ENCODE measurements at regions not wholly inside any gene's neighbourhood (a gene's known extent, or its start where the extent isn't known, plus 50 kb on each side); places are given as distances from the start of the nearest gene placed in this dataset.
"Not testable (repeated sequence)": the region's sequence is repeated elsewhere in the genome, so short reads cannot be mapped to it uniquely, and the experiment has no call there.

DNA sequence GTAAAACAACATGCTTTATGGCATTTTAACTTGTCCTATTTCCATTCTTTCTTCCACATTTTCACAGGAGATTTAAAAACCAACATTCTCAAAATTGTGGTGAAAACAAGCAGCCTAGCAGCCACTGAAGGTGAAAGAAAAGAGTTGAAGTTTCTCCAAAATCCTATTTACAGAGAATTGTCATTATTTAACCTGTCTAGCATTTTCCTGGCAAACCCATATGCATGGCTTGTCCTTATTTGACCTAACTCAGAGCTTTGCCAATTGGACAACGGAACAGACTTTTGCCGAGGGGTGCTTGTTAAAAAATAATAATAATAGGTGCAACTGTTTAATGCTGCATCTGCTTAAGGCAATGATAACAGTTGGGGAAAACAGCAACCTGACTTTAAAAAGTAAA lies 80.4 kb upstream of the PCSK5 start:
- H3K27me3 Mint-ChIP-seq (ENCODE audit: low read depth) = peaks cover 8% of the 10 kb centered on the region
- no peak for DNase-seq
- intact Hi-C loops (cut with micrococcal nuclease) = no loop called here
- H3K27ac Mint-ChIP-seq = no peak overlapping the region
- peaks cover 9% of the 10 kb centered on the region for H3K9me3 Mint-ChIP-seq
- H3K4me1 Mint-ChIP-seq (ENCODE audit: low read depth) = no peaks in the 10 kb centered on the region
- H3K4me3 Mint-ChIP-seq = no peak overlapping the region
- CTCF ChIA-PET = no interaction called here
- peaks cover 4% of the 10 kb centered on the region for H3K36me3 Mint-ChIP-seq (ENCODE audit: low read depth)

DNA sequence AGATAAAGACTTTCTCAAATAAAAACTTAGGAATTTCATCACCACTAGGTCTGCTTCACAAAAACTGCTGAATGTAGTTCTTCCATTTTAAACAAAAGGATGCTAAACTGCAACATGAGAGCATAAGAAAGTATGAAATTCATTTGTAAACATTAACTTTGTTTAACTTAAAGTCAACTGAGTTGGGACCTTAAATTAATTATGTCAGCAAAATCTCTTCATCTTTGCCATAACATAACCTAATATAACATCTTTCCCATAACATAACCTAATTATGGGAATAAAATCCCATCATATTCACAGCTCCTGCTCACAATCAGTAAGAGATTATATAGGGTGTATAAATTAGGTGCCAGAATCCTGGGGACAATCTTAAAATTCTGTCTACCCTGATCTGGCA lies 78.8 kb upstream of the PCSK5 start:
- intact Hi-C loops (cut with micrococcal nuclease) = no loop called here
- Mint-ChIP-seq H3K9me3 (peaks cover 9% of the 10 kb centered on the region), H3K27ac (no peak overlapping the region), H3K27me3 (ENCODE audit: low read depth) (peaks cover 1% of the 10 kb centered on the region), H3K36me3 (ENCODE audit: low read depth) (peaks cover 4% of the 10 kb centered on the region), H3K4me1 (ENCODE audit: low read depth) (no peaks in the 10 kb centered on the region), H3K4me3 (no peak overlapping the region)
- CTCF ChIA-PET = no interaction called here
- no peak for DNase-seq

DNA sequence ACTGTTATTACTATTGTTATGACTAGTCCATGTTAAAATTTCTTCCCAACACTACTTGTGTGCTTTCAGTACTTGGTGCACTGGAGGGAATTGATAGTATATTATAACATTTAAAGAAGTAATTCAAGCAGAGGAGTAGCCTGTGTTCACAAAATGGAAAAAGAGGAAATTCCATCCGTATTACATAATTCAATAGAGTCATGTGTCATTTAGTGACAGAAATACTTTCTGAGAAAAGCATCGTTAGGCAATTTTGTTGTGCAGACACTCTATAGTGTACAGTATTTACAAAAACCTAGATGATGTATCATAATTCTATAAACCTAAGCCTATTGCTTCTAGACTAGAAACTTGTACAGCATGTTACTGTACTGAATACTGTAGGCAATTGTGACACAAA lies 78.3 kb upstream of the PCSK5 start:
- Mint-ChIP-seq H3K4me3 (no peak overlapping the region), H3K27me3 (ENCODE audit: low read depth) (no peaks in the 10 kb centered on the region), H3K4me1 (ENCODE audit: low read depth) (no peaks in the 10 kb centered on the region), H3K36me3 (ENCODE audit: low read depth) (peaks cover 4% of the 10 kb centered on the region), H3K9me3 (peaks cover 9% of the 10 kb centered on the region), H3K27ac (no peak overlapping the region)
- CTCF ChIA-PET = no interaction called here
- intact Hi-C loops (cut with micrococcal nuclease) = no loop called here
- no peak for DNase-seq

DNA sequence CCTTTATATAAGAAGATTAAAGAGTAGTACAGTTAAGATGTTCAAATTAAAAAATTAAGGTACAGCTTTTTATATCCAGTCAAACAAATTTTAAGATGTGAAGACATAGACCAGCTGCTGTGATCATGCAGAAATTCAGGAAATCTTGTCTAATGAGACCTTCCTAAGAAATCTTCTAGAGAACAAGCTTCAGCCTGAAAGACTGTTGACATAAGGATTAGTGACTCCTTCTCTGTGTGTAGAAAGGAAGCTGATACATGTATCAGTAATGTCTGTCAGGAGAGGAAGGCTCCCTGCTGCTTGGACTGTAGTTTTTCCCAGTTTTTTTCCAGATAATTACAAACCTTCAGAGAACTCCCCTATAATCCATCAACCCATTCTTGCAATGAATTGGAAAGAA lies 75.8 kb upstream of the PCSK5 start:
- intact Hi-C loops (cut with micrococcal nuclease) = no loop called here
- CTCF ChIA-PET = no interaction called here

DNA sequence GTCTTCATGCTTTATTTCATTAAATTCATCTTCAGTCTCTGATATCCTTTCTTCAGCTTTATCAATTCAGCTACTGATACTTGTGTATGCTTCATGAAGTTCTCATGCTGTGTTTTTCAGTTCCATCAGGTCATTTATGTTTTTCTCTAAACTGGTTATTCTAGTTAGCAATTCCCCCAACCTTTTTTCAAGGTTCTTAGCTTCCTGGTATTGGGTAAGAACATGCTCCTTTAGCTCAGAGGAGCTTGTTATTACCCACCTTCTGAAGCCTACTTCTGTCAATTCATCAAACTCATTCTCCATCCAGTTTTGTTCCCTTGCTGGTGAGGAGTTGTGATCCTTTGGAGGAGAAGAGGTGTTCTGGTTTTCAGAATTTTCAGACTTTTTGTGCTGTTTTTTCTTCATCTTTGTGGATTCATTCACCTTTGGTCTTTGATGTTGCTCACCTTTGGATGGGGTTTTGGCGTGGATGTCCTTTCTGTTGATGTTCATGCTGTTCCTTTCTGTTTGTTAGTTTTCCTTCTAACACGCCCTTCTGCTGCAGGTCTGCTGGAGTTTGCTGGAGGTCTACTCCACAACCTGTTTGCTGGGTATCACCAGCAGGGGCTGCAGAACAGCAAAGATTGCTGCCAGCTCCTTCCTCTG lies 69.9 kb upstream of the PCSK5 start:
- peaks cover 22% of the 10 kb centered on the region for H3K27me3 Mint-ChIP-seq (ENCODE audit: low read depth)
- H3K27ac Mint-ChIP-seq; H3K36me3 Mint-ChIP-seq (ENCODE audit: low read depth); intact Hi-C loops (cut with micrococcal nuclease); H3K4me3 Mint-ChIP-seq; CTCF ChIA-PET; H3K9me3 Mint-ChIP-seq; DNase-seq; H3K4me1 Mint-ChIP-seq (ENCODE audit: low read depth): not testable (repeated sequence)

More for the DNA sequence above, 75.8 kb upstream of the PCSK5 start:
- peaks cover 3% of the 10 kb centered on the region for H3K36me3 Mint-ChIP-seq (ENCODE audit: low read depth)
- H3K4me1 Mint-ChIP-seq (ENCODE audit: low read depth) = no peaks in the 10 kb centered on the region
- H3K27ac Mint-ChIP-seq = no peak overlapping the region
- no peaks in the 10 kb centered on the region for H3K27me3 Mint-ChIP-seq (ENCODE audit: low read depth)
- no peak overlapping the region for H3K4me3 Mint-ChIP-seq
- H3K9me3 Mint-ChIP-seq = peaks cover 12% of the 10 kb centered on the region
- no peak for DNase-seq

DNA sequence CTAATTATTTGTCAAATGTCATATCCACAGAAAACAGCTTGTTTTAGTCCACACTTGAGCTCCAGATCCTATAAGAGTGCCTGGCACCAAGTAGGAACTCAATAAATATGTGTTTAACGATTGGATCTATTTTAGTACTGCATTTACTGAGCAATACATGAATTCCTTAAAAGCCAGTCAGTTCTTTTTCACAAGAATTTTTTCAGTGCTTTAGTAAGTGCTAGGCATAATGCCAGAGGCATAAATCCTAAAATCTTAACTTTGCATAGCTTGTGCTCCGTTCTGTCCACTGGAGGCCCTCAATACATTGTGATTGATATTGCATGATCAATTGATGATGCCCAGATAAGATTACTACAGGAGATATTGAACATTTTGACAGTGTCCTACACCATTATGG lies 67.3 kb upstream of the PCSK5 start:
- no peak overlapping the region for H3K4me3 Mint-ChIP-seq
- H3K27ac Mint-ChIP-seq = no peak overlapping the region
- intact Hi-C loops (cut with micrococcal nuclease) = no loop called here
- H3K9me3 Mint-ChIP-seq = no peaks in the 10 kb centered on the region
- H3K4me1 Mint-ChIP-seq (ENCODE audit: low read depth) = no peaks in the 10 kb centered on the region
- no peak for DNase-seq
- CTCF ChIA-PET = interaction anchor here (1.7 kb wide), 1 partner anchor 479 kb away, joined by 3 read pairs; no protein-coding TSS in a partner anchor
- H3K36me3 Mint-ChIP-seq (ENCODE audit: low read depth) = no peaks in the 10 kb centered on the region
- peaks cover 22% of the 10 kb centered on the region for H3K27me3 Mint-ChIP-seq (ENCODE audit: low read depth)

DNA sequence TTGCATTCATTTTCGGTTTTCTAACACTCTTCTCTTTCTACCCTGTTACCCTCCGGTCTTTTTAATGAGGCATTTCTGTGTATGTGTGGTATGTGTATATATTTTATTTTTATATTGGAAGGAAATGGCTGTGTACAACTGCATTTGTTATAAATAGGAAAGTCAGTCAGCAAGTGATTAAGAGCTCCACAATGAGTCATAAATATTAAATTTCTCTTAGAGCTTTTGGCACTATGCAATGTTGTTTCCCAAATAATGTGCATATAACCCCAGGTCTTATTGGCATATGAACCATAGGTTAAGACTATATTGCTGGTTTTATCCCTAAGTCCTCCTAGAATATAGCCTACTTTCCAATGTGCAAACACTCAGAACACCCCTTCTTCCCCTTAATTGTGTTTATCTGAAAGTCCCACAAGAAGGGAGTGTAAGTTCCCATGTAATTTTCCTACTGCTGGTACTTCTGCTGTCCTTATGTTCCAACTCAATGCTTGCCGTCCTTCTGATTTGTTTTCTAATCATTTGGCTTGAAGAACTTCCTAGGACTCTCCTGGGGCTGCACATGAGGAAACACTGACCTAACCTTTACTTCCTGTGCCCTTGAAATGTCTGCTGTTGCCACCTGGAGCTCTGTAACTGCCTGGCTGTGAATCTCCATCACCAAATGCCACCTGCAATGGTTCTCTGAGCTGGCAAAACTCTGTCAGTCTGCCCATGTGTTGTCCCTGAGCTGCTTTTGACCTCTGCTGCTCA lies 65.5 kb upstream of the PCSK5 start:
- H3K9me3 Mint-ChIP-seq = no peaks in the 10 kb centered on the region
- no peak for DNase-seq
- CTCF ChIA-PET = interaction anchor here (0.6 to 1.1 kb wide), 2 partner anchors 16 to 457 kb away, joined by 3 read pairs; no protein-coding TSS in a partner anchor
- no peak overlapping the region for H3K4me3 Mint-ChIP-seq
- intact Hi-C loops (cut with micrococcal nuclease) = no loop called here
- no peaks in the 10 kb centered on the region for H3K36me3 Mint-ChIP-seq (ENCODE audit: low read depth)
- H3K27ac Mint-ChIP-seq = no peak overlapping the region
- no peaks in the 10 kb centered on the region for H3K4me1 Mint-ChIP-seq (ENCODE audit: low read depth)
- peaks cover 31% of the 10 kb centered on the region for H3K27me3 Mint-ChIP-seq (ENCODE audit: low read depth)

DNA sequence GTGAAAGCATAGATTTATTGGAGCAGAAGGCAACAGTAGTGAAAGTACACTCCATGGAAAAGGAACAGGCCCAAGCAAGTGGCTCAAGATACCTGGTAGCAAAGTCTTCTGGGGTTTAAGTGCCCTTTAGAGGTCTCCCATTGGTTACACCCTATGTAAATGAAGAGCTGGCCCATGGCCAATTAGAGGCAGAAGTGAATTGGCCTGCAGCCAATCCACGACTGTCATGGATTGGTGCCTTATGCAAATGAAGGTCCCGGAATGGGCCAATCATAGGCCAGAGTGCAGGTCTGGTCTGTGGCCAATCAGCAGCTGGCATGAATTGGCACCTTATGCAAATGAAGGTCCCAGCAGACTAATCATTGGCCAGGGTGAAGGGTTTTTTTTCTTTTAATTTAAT lies 64.2 kb upstream of the PCSK5 start:
- Mint-ChIP-seq H3K27ac (no peak overlapping the region), H3K9me3 (no peaks in the 10 kb centered on the region), H3K4me1 (ENCODE audit: low read depth) (peaks cover 5% of the 10 kb centered on the region), H3K36me3 (ENCODE audit: low read depth) (no peaks in the 10 kb centered on the region), H3K27me3 (ENCODE audit: low read depth) (peaks cover 22% of the 10 kb centered on the region), H3K4me3 (no peak overlapping the region)
- intact Hi-C loops (cut with micrococcal nuclease) = no loop called here
- no peak for DNase-seq
- CTCF ChIA-PET = no interaction called here

DNA sequence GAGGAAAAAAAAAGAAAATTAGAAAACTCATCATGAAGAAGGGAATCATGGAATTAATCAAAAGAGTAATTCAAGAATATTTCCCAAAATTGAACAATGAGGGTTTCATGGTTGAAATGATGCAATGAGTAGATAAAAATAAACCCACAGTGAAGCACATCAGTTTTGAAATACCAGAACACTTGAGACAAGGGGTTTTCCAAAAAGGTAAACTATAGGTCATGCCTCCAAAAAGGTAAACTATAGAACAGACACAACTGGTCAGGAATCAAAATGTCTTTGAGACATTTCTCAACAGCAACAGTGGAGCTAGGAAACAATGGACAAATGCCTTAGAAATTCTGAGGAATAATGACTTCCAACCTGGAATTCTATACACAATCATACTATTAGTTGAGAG lies 60.2 kb upstream of the PCSK5 start:
- H3K27me3 Mint-ChIP-seq (ENCODE audit: low read depth) = peaks cover 9% of the 10 kb centered on the region
- CTCF ChIA-PET = no interaction called here
- H3K4me3 Mint-ChIP-seq = no peak overlapping the region
- peaks cover 5% of the 10 kb centered on the region for H3K4me1 Mint-ChIP-seq (ENCODE audit: low read depth)
- no peak overlapping the region for H3K27ac Mint-ChIP-seq
- intact Hi-C loops (cut with micrococcal nuclease) = no loop called here
- DNase-seq = no peak
- H3K9me3 Mint-ChIP-seq = no peaks in the 10 kb centered on the region
- no peaks in the 10 kb centered on the region for H3K36me3 Mint-ChIP-seq (ENCODE audit: low read depth)

DNA sequence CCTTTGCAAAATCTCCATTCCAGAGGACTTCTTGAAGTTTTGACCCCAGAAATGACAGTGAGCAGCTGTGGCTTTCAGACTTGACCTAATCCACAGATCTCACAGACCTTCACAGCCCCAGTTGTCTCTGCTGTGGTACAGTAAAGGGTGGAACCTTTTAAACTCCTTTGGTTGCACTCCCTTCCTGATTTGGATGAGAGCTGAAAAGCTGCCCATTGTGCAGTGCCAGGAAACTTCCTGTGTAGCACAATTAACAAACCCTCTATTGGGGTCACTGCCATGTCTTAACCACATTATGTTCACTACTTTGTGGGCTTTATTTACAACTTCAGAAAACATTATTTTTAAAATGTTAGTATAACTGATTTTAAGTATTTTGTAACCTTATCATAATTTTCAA lies 56.7 kb upstream of the PCSK5 start:
- DNase-seq = no peak
- CTCF ChIA-PET = no interaction called here
- H3K4me1 Mint-ChIP-seq (ENCODE audit: low read depth) = peaks cover 5% of the 10 kb centered on the region
- no peak overlapping the region for H3K27ac Mint-ChIP-seq
- H3K4me3 Mint-ChIP-seq = no peak overlapping the region
- H3K9me3 Mint-ChIP-seq = no peaks in the 10 kb centered on the region
- intact Hi-C loops (cut with micrococcal nuclease) = no loop called here
- peaks cover 5% of the 10 kb centered on the region for H3K27me3 Mint-ChIP-seq (ENCODE audit: low read depth)
- no peaks in the 10 kb centered on the region for H3K36me3 Mint-ChIP-seq (ENCODE audit: low read depth)

DNA sequence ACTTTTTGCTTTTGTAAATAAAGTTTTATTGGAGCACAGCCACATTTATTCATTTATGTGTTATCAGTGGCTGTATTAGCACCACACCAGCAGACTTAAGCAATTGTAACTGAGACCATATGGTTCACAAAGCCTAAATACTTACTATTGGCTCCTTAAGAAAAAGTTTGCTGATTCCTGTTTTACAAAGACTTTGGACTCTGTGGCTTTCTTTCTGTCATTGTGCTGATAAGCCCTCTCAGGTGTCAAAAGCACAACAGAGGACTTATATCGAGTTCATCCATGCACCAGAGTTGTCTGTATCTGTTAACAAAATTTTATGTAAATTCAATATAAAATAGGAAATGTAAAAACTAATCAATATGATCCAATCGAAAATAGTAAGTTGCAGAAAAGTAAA lies 55.6 kb upstream of the PCSK5 start:
- peaks cover 5% of the 10 kb centered on the region for H3K4me1 Mint-ChIP-seq (ENCODE audit: low read depth)
- H3K4me3 Mint-ChIP-seq = no peak overlapping the region
- no peak for DNase-seq
- H3K36me3 Mint-ChIP-seq (ENCODE audit: low read depth) = no peaks in the 10 kb centered on the region
- CTCF ChIA-PET = no interaction called here
- H3K27ac Mint-ChIP-seq = no peak overlapping the region
- H3K9me3 Mint-ChIP-seq = no peaks in the 10 kb centered on the region
- intact Hi-C loops (cut with micrococcal nuclease) = no loop called here
- no peaks in the 10 kb centered on the region for H3K27me3 Mint-ChIP-seq (ENCODE audit: low read depth)

Measured in activated naive CD4-positive, alpha-beta T cell treated with anti-CD3 and anti-CD28 coated beads for 36 hours (primary cell).